IMR-90 (cell line): ENCODE measurements at regions not wholly inside any gene's neighbourhood (a gene's known extent, or its start where the extent isn't known, plus 50 kb on each side); places are given as distances from the start of the nearest gene placed in this dataset.

Source experiments
- ATAC-seq: fragments of 200-7000 bp; cut with Tn5 transposase; 2 replicates; pipeline ENCODE4 v1.9.1; 2020; ENCODE audit warnings: low read depth, mild to moderate bottlenecking, moderate library complexity
- BruUV-seq: library from RNA; stranded (reverse); fragments of 400-500 nt; replicated peaks from 2 replicates; lab custom pipeline; 2021; lab: Mats Ljungman, UMichigan
- CTCF ChIA-PET: fragments of 300-600 bp; formaldehyde crosslinking; extraction: SDS; loops from one replicate; lab custom pipeline; 2021; ENCODE audit warnings: antibody characterized with exemption; lab: Yijun Ruan, JAX
- POLR2A ChIA-PET: fragments of 300-600 bp; sonication (Branson Sonifier 250); formaldehyde crosslinking; loops from one replicate; lab custom pipeline; 2022; ENCODE audit warnings: antibody characterized with exemption; ENCODE audit not compliant: unreplicated experiment; lab: Charles Lee
- DNase-seq: peaks from one replicate; pipeline ENCODE4 v3.0.0; 2013
- H2AFZ ChIP-seq: replicated peaks from 2 replicates; pipeline ENCODE3; 2013; ENCODE audit warnings: low read length, mild to moderate bottlenecking; ENCODE audit not compliant: poor library complexity
- H2AK5ac ChIP-seq: 2 replicates; pipeline ENCODE4 v1.6.1; 2013; ENCODE audit warnings: low read depth, low read length, inconsistent platforms
- H2AK9ac ChIP-seq: replicated peaks from 2 replicates; pipeline ENCODE3; 2013; ENCODE audit warnings: mild to moderate bottlenecking, low read depth, low read length, moderate library complexity; ENCODE audit not compliant: poor library complexity
- H2BK120ac ChIP-seq: 2 replicates; pipeline ENCODE4 v1.6.1; 2013; ENCODE audit warnings: low read depth, low read length, inconsistent platforms
- H2BK15ac ChIP-seq: 3 replicates; pipeline ENCODE4 v1.6.1; 2013; ENCODE audit warnings: low read depth, low read length, inconsistent platforms
- H2BK20ac ChIP-seq: 2 replicates; pipeline ENCODE4 v1.6.1; 2013; ENCODE audit warnings: low read depth, mild to moderate bottlenecking, inconsistent platforms, low read length, moderate library complexity
- H2BK5ac ChIP-seq: 2 replicates; pipeline ENCODE4 v1.6.1; 2013; ENCODE audit warnings: mild to moderate bottlenecking, low read depth, low read length, inconsistent platforms; ENCODE audit not compliant: poor library complexity, severe bottlenecking
- H3K14ac ChIP-seq: replicated peaks from 2 replicates; pipeline ENCODE4 v1.6.1; 2013; ENCODE audit warnings: low read depth, low read length, inconsistent platforms
- H3K18ac ChIP-seq: 2 replicates; pipeline ENCODE4 v1.6.1; 2013; ENCODE audit warnings: low read depth, low read length, control low read depth
- H3K23ac ChIP-seq: 2 replicates; pipeline ENCODE4 v1.6.1; 2013; ENCODE audit warnings: low read depth, low read length, inconsistent platforms
- H3K27ac ChIP-seq: 2 replicates; pipeline ENCODE4 v1.5.1; 2013; ENCODE audit warnings: mild to moderate bottlenecking, control low read depth, low read length; ENCODE audit not compliant: insufficient read depth
- H3K27me3 ChIP-seq: 2 replicates; pipeline ENCODE4 v1.6.1; 2013; ENCODE audit warnings: low read length; ENCODE audit not compliant: control insufficient read depth, insufficient read depth
- H3K36me3 ChIP-seq: 2 replicates; pipeline ENCODE4 v1.6.1; 2013; ENCODE audit warnings: low read length, mixed read lengths; ENCODE audit not compliant: control insufficient read depth, insufficient read depth
- H3K4ac ChIP-seq: 2 replicates; pipeline ENCODE4 v1.6.1; 2013; ENCODE audit warnings: low read depth, low read length, inconsistent platforms
- H3K4me1 ChIP-seq: 2 replicates; pipeline ENCODE4 v1.6.1; 2013; ENCODE audit warnings: low read length, mixed read lengths; ENCODE audit not compliant: control insufficient read depth, insufficient read depth
- H3K4me2 ChIP-seq: 2 replicates; pipeline ENCODE4 v1.6.1; 2013; ENCODE audit warnings: low read depth, mild to moderate bottlenecking, control low read depth, low read length, moderate library complexity
- H3K4me3 ChIP-seq: 2 replicates; pipeline ENCODE4 v1.5.1; 2013; ENCODE audit warnings: low read depth, mild to moderate bottlenecking, control low read depth, low read length, moderate library complexity; ENCODE audit not compliant: insufficient read depth
- H3K56ac ChIP-seq: 2 replicates; pipeline ENCODE4 v1.6.1; 2013; ENCODE audit warnings: low read length, inconsistent platforms; ENCODE audit not compliant: insufficient read depth; ENCODE audit errors: extremely low read depth
- H3K79me1 ChIP-seq, 2 experiments: 2 replicates each; pipeline ENCODE4 v1.6.1; 2013; ENCODE audit warnings: low read length in 2 of 2, inconsistent platforms in 1 of 2, low read depth in 1 of 2
- H3K9ac ChIP-seq: 2 replicates; pipeline ENCODE4 v1.6.1; 2013; ENCODE audit warnings: low read depth, low read length, control low read depth
- H3K9me1 ChIP-seq: 2 replicates; pipeline ENCODE4 v1.6.1; 2013; ENCODE audit warnings: low read length, inconsistent platforms; ENCODE audit not compliant: insufficient read depth
- H3K9me3 ChIP-seq: 2 replicates; pipeline ENCODE4 v1.6.1; 2013; ENCODE audit warnings: low read length; ENCODE audit not compliant: control insufficient read depth, insufficient read depth
- H4K20me1 ChIP-seq: 2 replicates; pipeline ENCODE4 v1.6.1; 2013; ENCODE audit warnings: low read length, inconsistent platforms; ENCODE audit not compliant: insufficient read depth
- H4K5ac ChIP-seq: 2 replicates; pipeline ENCODE4 v1.6.1; 2013; ENCODE audit warnings: mild to moderate bottlenecking, low read depth, low read length, control low read depth
- H4K8ac ChIP-seq, 2 experiments: 2 replicates each; pipeline ENCODE4 v1.6.1; 2013; ENCODE audit warnings: low read depth in 2 of 2, low read length in 2 of 2, control low read depth in 1 of 2, inconsistent platforms in 1 of 2
- H4K91ac ChIP-seq: 2 replicates; pipeline ENCODE4 v1.6.1; 2013; ENCODE audit warnings: low read depth, low read length, inconsistent platforms; ENCODE audit not compliant: insufficient read depth
- BHLHE40 ChIP-seq: fragments of 150-350 bp; IDR thresholded peaks from 2 replicates; pipeline ENCODE4 v1.6.1; 2016; ENCODE audit warnings: mild to moderate bottlenecking, low read depth, low read length
- CEBPB ChIP-seq: IDR thresholded peaks from 2 replicates; pipeline ENCODE4 v1.6.1; 2012; ENCODE audit warnings: low read depth, low read length, improper control_type of control experiment
- CHD1 ChIP-seq: IDR thresholded peaks from 2 replicates; pipeline ENCODE4 v1.6.1; 2012; ENCODE audit warnings: low read depth, low read length, improper control_type of control experiment
- CTCF ChIP-seq: conservative IDR thresholded peaks from 2 replicates; pipeline ENCODE4 v1.5.1; 2012; ENCODE audit warnings: mild to moderate bottlenecking, low read depth, low read length, improper control_type of control experiment
- ELK1 ChIP-seq: fragments of 150-350 bp; IDR thresholded peaks from 2 replicates; pipeline ENCODE4 v1.6.1; 2016; ENCODE audit warnings: low read depth, mild to moderate bottlenecking, low read length, moderate library complexity, borderline replicate concordance
- FOS ChIP-seq: fragments of 150-350 bp; IDR thresholded peaks from 2 replicates; pipeline ENCODE4 v1.6.1; 2016; ENCODE audit warnings: low read depth, low read length
- MAFK ChIP-seq: IDR thresholded peaks from 2 replicates; pipeline ENCODE4 v1.6.1; 2012; ENCODE audit warnings: low read depth, low read length, improper control_type of control experiment
- MAZ ChIP-seq: IDR thresholded peaks from 2 replicates; pipeline ENCODE4 v1.6.1; 2012; ENCODE audit warnings: low read depth, mild to moderate bottlenecking, low read length, improper control_type of control experiment, moderate library complexity, borderline replicate concordance
- MXI1 ChIP-seq: IDR thresholded peaks from 2 replicates; pipeline ENCODE4 v1.6.1; 2012; ENCODE audit warnings: low read depth, mild to moderate bottlenecking, low read length, moderate library complexity, borderline replicate concordance
- NFE2L2 ChIP-seq: fragments of 150-350 bp; IDR thresholded peaks from 2 replicates; pipeline ENCODE4 v1.6.1; 2016; ENCODE audit warnings: low read depth, mild to moderate bottlenecking, low read length
- POLR2A ChIP-seq: IDR thresholded peaks from 2 replicates; pipeline ENCODE4 v1.6.1; 2012; ENCODE audit warnings: mild to moderate bottlenecking, low read depth, low read length
- RAD21 ChIP-seq: IDR thresholded peaks from 2 replicates; pipeline ENCODE4 v1.6.1; 2012; ENCODE audit warnings: low read length, improper control_type of control experiment
- RCOR1 ChIP-seq: IDR thresholded peaks from 2 replicates; pipeline ENCODE4 v1.6.1; 2012; ENCODE audit warnings: mild to moderate bottlenecking, low read length, improper control_type of control experiment; ENCODE audit not compliant: insufficient replicate concordance
- RFX5 ChIP-seq: IDR thresholded peaks from 2 replicates; pipeline ENCODE4 v1.8.0; 2012; ENCODE audit warnings: low read depth, mild to moderate bottlenecking, low read length, moderate library complexity
- USF2 ChIP-seq: fragments of 150-350 bp; IDR thresholded peaks from 2 replicates; pipeline ENCODE4 v1.6.1; 2017; ENCODE audit warnings: mild to moderate bottlenecking, antibody characterized with exemption, low read length, low read depth
- WGBS, 2 experiments: methylation state at CpG; one replicate each; pipeline versions ENCODE4 v1.1.5 to v1.1.7; 2013; ENCODE audit warnings: missing lambda C conversion rate in 2 of 2; ENCODE audit not compliant: insufficient read length in 1 of 2; ENCODE audit errors: extremely low coverage in 2 of 2; 5-methylcytosine and 5-hydroxymethylcytosine counted together
- dilution Hi-C: fragments of 300-500 bp; cut with HindIII; formaldehyde crosslinking; loops from one replicate; pipeline ENCODE4 v1.14.3; 2018; ENCODE audit warnings: low sequenced_read_pairs; ENCODE audit not compliant: unreplicated experiment
- in situ Hi-C: fragments of 300-500 bp; cut with MboI; formaldehyde crosslinking; loops from 3 replicates; pipeline ENCODE4 v1.14.3; 2019; ENCODE audit warnings: low sequenced_read_pairs, inconsistent platforms, mixed read lengths
- intact Hi-C: fragments of 100-400 bp; cut with micrococcal nuclease; formaldehyde crosslinking; loops from 2 replicates; pipeline ENCODE4 v1.10.0; 2022

GRCh38 chr12:72740064-72740463 lies 467.9 kb downstream of the TRHDE start:
- POLR2A ChIA-PET, result no interaction called here
- in situ Hi-C loops, result no loop called here

More at GRCh38 chr12:72740064-72740463, 467.9 kb downstream of the TRHDE start:
- no peaks in the 10 kb centered on the region for H3K36me3 ChIP-seq
- H2AK9ac ChIP-seq, result no peak overlapping the region
- dilution Hi-C loops, result no loop called here
- H4K5ac ChIP-seq, result no peak overlapping the region
- H3K4me1 ChIP-seq, result no peaks in the 10 kb centered on the region
- intact Hi-C loops, result no loop called here
- H3K27me3 ChIP-seq, result no peaks in the 10 kb centered on the region
- ATAC-seq (no peak), DNase-seq (no peak)
- H3K9me1 ChIP-seq, result no peaks in the 10 kb centered on the region
- H3K4ac ChIP-seq, result no peak overlapping the region
- H4K91ac ChIP-seq, result no peak overlapping the region
- 0 out of 2 replicates have a peak, but pooled peaks cover 2% of the 10 kb centered on the region for H3K9me3 ChIP-seq
- no peak overlapping the region for H4K8ac ChIP-seq
- no peaks in the 10 kb centered on the region for H3K79me1 ChIP-seq
- no peak overlapping the region for H3K9ac ChIP-seq
- H3K4me3 ChIP-seq, result no peak overlapping the region
- H4K20me1 ChIP-seq, result no peaks in the 10 kb centered on the region
- H3K18ac ChIP-seq, result no peak overlapping the region
- no peak overlapping the region for H3K27ac ChIP-seq
- no peak overlapping the region for H2AFZ ChIP-seq
- no peak overlapping the region for H3K23ac ChIP-seq
- no CpG with 5 or more reads among the region's 1 CpG for whole genome bisulfite sequencing, 2 experiments
- no TSS peak for BruUV-seq
- no peak overlapping the region for H3K4me2 ChIP-seq
- H2AK5ac ChIP-seq, result no peak overlapping the region
- H3K14ac ChIP-seq, result no peak overlapping the region
- no peak overlapping the region for H2BK15ac ChIP-seq
- H3K56ac ChIP-seq, result no peak overlapping the region
- H2BK20ac ChIP-seq, result no peak overlapping the region
- no peak overlapping the region for H2BK120ac ChIP-seq
- no peak for TF ChIP-seq NFE2L2
- TF ChIP-seq CTCF, result no peak
- no peak for TF ChIP-seq RCOR1
- TF ChIP-seq MXI1, result no peak
- TF ChIP-seq CEBPB, result no peak
- no peak for TF ChIP-seq MAZ
- no peak for TF ChIP-seq RFX5
- TF ChIP-seq RAD21, result no peak
- TF ChIP-seq BHLHE40, result no peak
- TF ChIP-seq FOS, result no peak
- TF ChIP-seq ELK1, result no peak
- TF ChIP-seq USF2, result no peak
- no peak for TF ChIP-seq MAFK
- no peak for TF ChIP-seq POLR2A
- TF ChIP-seq CHD1, result no peak
- H2BK5ac ChIP-seq, result no peak overlapping the region
- CTCF ChIA-PET, result no interaction called here
